ENCODE measurements at regions not wholly inside any gene's neighbourhood (a gene's known extent, or its start where the extent isn't known, plus 50 kb on each side); places are given as distances from the start of the nearest gene placed in this dataset.

- peak; percentile 53 for DNase-seq
Measured at GRCh38 chr9:84136119-84136868, 155.7 kb downstream of the RMI1 start.

GRCh38 chr9:84137968-84138367, 157.4 kb downstream of the RMI1 start:
- DNase-seq = no peak

- DNase-seq = no peak
Measured at GRCh38 chr9:84138541-84138940, 157.9 kb downstream of the RMI1 start.

GRCh38 chr9:84139296-84140070, 158.9 kb downstream of the RMI1 start:
- no peak for DNase-seq

- peak; percentile 31 for DNase-seq
Measured at GRCh38 chr9:84140535-84141101, 160.0 kb downstream of the RMI1 start.

GRCh38 chr9:84141741-84142370, 161.3 kb downstream of the RMI1 start:
- DNase-seq = no peak

- DNase-seq = no peak
Measured at GRCh38 chr9:84145031-84145430, 164.4 kb downstream of the RMI1 start.

- DNase-seq = no peak
Measured at GRCh38 chr9:84145780-84146179, 165.2 kb downstream of the RMI1 start.

GRCh38 chr9:84146893-84147710, 166.5 kb downstream of the RMI1 start:
- no peak for DNase-seq

- no peak for DNase-seq
Measured at GRCh38 chr9:84151236-84151635, 170.6 kb downstream of the RMI1 start.

GRCh38 chr9:84151640-84152039, 171.0 kb downstream of the RMI1 start:
- DNase-seq = peak; percentile 82

GRCh38 chr9:84152204-84152603, 171.6 kb downstream of the RMI1 start:
- DNase-seq = no peak

- DNase-seq = no peak
Measured at GRCh38 chr9:84153885-84154284, 173.3 kb downstream of the RMI1 start.

GRCh38 chr9:84154320-84154719, 173.7 kb downstream of the RMI1 start:
- DNase-seq = no peak

- DNase-seq = no peak
Measured at GRCh38 chr9:84163052-84163650, 177.4 kb downstream of the SLC28A3 start.

- no peak for DNase-seq
Measured at GRCh38 chr9:84166891-84167290, 173.7 kb downstream of the SLC28A3 start.

GRCh38 chr9:84169240-84169639, 171.3 kb downstream of the SLC28A3 start:
- no peak for DNase-seq

- no peak for DNase-seq
Measured at GRCh38 chr9:84170521-84171141, 169.9 kb downstream of the SLC28A3 start.

GRCh38 chr9:84173961-84174360, 166.6 kb downstream of the SLC28A3 start:
- no peak for DNase-seq

- no peak for DNase-seq
Measured at GRCh38 chr9:84174486-84174885, 166.1 kb downstream of the SLC28A3 start.

- no peak for DNase-seq
Measured at GRCh38 chr9:84177407-84177806, 163.2 kb downstream of the SLC28A3 start.

GRCh38 chr9:84179531-84179930, 161.0 kb downstream of the SLC28A3 start:
- DNase-seq = no peak
